Activated effector memory CD4-positive, alpha-beta T cell treated with anti-CD3 and anti-CD28 coated beads, Interleukin-2, amount 50 U/mL, for 16 hours (primary cell): ENCODE measurements at regions not wholly inside any gene's neighbourhood (a gene's known extent, or its start where the extent isn't known, plus 50 kb on each side); places are given as distances from the start of the nearest gene placed in this dataset.

ENCODE experiments used
- DNase-seq: peaks from one replicate; pipeline ENCODE4 v3.0.0-alpha.2; 2020

DNA sequence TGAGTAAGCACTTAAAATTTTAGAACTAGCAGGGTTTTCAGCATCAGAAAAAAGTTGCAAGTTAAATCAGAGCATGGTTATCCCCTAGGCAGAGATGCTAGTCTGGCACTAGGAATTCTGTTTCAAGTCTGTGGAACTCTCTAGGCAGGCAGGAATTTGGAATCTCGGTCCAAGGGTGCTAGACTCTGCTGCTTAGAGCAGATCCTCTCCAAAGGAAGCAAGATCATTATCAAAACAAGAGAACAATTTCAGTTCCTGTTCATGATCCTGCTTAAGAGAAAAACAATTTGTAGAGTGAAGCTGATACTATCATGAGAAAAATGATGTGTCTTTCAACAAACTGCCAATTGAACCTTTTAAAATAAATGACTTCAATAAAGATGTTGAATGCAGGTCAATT lies 420.7 kb downstream of the KIF4B start:
- DNase-seq: no peak

DNA sequence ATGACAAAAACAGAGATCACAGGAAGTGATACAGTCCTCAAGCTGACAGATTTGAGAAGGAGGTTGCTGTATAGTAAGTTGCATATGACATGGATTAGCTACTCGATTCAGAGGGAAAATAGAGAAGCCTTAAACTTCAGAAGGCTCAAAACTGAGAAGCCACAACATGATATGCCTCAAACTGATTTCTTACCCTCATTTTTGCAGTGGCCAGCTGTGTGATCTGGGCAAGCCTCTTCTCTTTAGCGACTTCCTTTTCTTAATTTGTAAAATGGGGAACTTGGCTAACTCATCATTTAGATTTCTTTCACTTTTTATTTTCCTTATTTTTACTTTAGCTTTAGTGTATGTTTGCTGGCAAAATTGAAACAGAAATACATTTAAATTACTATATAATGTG lies 421.1 kb downstream of the KIF4B start:
- no peak for DNase-seq

GRCh38 chr5:155441849-155442248 lies 428.3 kb downstream of the KIF4B start:
- DNase-seq: no peak

GRCh38 chr5:155451106-155451505 lies 437.6 kb downstream of the KIF4B start:
- DNase-seq: no peak

DNA sequence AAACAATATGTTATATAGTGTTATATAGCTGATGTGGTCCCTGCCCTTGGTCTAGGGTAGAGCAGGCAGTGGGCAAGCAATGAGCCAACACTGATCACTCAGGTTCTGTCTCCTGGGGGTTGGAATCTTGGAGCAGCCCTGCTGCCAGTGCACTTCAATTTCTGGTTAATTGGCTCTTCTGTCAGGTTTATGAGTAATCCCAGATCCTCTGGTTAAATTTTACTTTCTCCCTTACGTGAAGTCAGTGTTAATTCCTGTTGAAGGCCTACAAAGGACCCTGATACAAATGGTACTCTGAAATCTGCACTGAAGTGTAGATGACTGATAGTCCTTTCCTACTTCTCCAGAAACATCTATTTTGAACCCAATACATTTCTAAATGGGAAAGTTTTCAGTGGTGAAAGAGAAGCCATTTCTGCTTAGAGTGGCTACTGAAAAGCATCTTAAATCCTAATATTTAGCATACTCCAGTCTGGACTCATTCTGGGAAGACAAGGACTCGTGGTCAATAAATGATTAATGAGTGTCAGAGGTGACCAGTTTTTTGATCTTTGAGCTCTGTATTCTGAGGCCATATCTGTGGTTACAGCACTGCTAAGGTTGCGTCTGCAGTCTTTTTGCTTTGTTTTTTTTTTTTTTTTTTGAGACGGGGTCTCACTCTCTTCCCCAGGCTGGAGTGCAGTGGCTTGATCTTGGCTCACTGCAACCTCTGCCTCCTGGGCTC lies 442.4 kb downstream of the KIF4B start:
- no peak for DNase-seq

DNA sequence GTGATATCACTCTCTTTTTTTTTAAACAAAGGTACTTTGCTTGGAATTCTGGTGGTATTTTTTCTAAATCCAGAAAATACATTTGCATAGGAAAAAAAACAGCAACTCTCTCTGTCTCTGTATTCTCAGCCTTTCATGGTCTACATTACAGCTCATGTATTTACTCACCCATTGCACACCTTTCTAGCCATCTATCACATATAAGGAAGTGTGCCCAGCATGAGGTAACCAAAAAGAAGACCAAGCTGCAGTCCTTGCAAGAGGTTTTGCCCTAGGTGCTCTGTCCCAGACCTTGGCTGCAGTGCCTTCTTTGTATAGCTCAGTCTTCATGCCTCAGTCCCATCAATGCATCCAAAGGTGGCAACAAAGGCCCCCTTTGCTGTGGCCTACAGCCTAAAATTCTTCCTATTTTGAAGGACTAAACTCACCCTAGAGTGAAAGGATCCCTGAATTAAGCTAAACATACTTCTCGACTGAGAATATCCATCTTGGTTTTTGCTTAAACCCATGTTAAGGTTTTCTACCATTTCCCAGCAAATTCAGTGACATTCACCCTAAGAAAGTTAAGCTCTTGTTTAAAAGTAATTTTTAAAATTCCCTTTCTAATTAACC lies 446.4 kb downstream of the KIF4B start:
- no peak for DNase-seq

- DNase-seq: no peak
Observed at GRCh38 chr5:155460501-155460931, 447.0 kb downstream of the KIF4B start.

GRCh38 chr5:155461304-155461703 lies 447.7 kb downstream of the KIF4B start:
- DNase-seq: no peak

DNA sequence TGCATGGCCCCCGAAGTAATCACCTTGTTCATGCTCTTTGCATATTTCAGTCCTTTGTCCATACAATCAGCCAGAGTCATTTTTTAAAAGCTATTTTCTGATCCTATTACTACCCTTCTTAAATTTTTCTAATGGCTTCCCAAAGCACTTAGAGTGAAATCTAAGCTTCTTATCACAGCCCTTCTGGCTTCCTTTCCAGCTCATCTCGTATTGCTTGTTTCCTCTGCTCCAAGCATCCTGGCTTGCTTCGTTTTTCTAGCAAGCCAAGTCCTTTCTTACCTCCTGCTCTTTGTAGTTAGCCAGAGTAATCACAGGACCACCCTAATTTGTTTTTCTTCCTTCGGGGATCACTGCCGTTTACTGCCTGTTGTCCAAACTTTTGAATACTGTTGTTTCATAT lies 453.3 kb downstream of the KIF4B start:
- no peak for DNase-seq

DNA sequence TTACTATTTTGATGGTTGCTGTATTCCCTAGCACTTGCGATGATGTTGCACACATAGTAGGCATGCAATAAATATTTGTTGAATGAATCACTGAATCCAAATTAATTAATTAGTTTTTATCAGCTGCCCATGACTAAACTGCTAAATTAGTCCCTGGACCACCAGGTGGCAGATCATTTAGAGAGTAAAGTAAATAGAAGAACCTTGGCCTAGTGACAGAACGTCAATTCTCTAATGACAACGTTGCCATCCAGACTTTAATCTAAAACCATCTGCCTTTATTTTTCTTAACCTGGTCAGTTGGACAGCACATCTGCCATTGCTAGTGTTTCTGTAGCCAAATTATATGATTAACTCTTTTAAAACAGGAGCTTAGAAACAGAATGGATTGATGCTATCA lies 457.5 kb downstream of the KIF4B start:
- DNase-seq: no peak

- no peak for DNase-seq
Observed at GRCh38 chr5:155472780-155473179, 459.2 kb downstream of the KIF4B start.

DNA sequence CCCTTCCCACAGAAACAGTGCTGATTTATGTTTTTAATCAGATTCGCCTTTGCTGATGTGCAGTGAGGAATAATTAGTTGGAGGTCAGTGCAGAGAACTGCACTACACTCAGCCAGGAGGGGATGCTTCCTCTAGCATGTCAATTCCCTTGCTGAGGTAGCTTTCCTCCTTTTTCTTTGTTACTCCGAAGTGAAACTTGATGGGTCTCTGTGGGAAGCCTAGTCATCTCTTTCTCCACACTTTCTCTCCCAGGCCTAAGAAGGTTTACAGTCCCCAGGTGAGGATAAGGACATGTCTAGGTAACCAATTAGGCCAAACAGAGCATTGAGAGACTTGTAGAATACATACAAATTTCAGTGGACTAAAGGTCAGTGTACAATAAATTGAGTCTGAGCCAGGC lies 461.8 kb downstream of the KIF4B start:
- no peak for DNase-seq

GRCh38 chr5:155480731-155481131 lies 467.2 kb downstream of the KIF4B start:
- no peak for DNase-seq

DNA sequence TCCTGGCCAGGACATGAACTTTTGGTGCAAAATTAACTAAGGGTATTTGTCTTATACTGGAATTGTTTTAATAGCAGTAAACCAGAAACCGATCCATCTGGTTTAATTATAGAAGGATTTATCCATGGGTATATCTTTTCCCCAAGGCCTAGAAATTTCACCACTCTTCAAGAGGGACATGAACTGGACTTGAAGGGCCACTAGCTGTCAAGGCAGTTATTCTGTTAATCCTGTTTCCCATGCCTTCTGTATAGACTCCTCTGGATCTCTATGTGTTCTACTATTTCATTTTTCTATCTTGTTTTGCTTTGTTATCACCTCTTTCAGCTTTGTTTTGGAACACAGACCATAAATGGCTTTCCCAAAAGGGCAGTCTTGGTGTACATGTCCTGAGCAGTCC lies 467.6 kb downstream of the KIF4B start:
- no peak for DNase-seq

DNA sequence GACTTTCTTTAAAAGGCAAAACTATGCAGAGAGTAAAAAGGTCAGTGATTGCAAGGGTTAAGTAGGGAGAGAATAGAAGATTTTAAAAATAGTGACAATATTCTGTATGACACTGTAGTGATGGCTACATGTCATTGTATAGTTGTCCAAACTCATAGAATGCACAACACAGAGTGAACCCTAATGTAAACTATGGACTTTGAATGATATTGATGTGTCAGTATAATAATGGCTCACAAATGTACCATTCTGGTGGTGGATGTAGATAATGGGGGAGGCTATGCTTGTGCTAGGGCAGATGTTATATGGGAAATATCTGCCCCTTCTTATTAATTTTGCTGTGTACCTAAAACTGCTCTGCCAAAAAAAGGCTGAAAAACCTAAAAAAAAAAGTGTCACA lies 468.9 kb downstream of the KIF4B start:
- DNase-seq: no peak

GRCh38 chr5:155485386-155485785 lies 471.8 kb downstream of the KIF4B start:
- DNase-seq: no peak

DNA sequence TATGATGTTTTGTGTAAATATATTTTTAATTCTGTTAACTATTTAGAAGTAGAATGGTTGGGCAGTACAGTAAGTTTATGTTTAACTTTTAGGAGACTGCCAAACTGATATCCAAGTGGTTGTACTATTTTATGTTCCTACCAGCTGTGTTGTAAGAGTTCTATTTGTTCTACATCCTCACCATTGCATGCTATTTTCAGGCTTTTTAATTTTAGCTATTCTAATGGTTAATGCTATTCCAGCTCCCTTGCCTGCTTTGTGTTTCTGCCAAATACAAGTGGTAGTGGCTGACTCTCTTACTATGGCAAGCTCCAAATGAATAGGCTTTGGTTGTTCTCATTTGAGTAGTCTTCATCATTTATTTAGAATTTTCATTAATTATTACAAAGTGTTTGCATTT lies 476.4 kb downstream of the KIF4B start:
- DNase-seq: no peak

- no peak for DNase-seq
Observed at GRCh38 chr5:155492191-155492590, 478.6 kb downstream of the KIF4B start.

DNA sequence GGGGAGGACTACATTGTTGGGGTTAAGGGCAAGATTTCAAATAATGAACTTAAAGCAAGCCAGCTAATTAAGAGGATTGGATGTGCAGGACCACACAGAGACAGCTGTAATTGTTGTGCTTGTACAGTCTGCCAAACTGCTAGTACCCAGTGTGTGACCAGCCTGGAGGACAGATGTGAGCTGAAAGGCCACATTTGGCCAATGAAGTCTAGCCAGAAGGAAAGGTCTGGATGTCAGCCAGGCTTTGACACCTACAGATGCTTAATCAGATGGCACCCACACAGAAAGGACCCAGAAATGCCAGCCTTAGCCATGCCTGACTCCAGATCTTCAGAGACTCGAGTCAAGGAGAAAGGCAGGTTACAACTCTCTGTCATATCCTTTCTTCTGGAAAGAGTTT lies 491.1 kb downstream of the KIF4B start:
- DNase-seq: no peak

- DNase-seq: no peak
Observed at GRCh38 chr5:155507363-155507762, 493.8 kb downstream of the KIF4B start.

- DNase-seq: no peak
Observed at GRCh38 chr5:155508673-155509072, 495.1 kb downstream of the KIF4B start.

DNA sequence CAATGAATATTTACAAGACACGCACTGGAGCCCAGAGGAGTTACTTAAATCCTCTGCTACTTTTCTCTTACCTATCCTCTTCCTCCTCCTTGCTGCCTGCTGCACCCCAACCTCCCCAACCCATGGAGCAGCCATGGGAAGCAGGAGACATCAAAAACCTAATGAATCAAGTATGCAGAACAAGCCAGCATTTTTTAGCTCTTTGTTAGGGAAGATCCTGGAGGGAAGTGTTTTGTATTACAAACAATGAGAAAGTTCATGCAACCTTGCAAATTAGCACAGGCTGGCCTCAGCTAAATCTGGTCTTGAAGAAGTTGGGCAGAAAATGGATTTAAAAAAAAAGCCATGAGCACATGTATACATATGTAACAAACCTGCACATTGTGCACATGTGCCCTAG lies 498.8 kb downstream of the KIF4B start:
- no peak for DNase-seq

DNA sequence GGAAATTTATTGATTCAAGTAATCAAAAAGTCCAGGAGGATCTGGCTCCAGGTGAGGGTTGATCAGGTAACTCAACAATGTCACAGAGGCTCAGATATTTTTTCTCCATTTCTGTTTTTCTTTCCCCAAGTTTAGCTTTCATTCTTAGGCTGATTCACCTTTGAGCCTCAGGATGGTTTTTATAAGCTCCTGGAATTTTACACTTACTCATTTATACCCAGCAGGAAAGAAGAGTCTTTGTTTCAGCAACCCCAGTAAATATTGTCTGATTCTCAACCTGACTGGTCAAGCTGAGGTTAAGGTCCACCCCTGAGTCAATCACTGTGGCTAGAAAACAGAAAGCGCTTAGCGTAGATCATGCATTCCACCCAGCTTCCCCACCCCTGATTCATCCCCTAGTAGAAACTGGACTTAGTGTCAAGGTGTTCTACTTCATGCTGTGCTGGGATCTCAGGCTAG lies 500.6 kb downstream of the KIF4B start:
- no peak for DNase-seq

GRCh38 chr5:155522540-155522939 lies 509.0 kb downstream of the KIF4B start:
- no peak for DNase-seq

- no peak for DNase-seq
Observed at GRCh38 chr5:155529362-155529761, 515.8 kb downstream of the KIF4B start.
